ENCODE measurements at regions not wholly inside any gene's neighbourhood (a gene's known extent, or its start where the extent isn't known, plus 50 kb on each side); places are given as distances from the start of the nearest gene placed in this dataset.
"Not testable (repeated sequence)": the region's sequence is repeated elsewhere in the genome, so short reads cannot be mapped to it uniquely, and the experiment has no call there.

GRCh38 chr14:39592116-39592789 is 160.0 kb upstream of the FBXO33 start:
- Mint-ChIP-seq H3K27me3 (ENCODE audit: low read depth) (no peaks in the 10 kb centered on the region), H3K27ac (ENCODE audit: unreplicated experiment) (no peak overlapping the region), H3K4me1 (no peaks in the 10 kb centered on the region), H3K36me3 (ENCODE audit: low read depth) (no peaks in the 10 kb centered on the region), H3K9me3 (peaks cover 2% of the 10 kb centered on the region), H3K4me3 (no peak overlapping the region)
- no peak for TF ChIP-seq CTCF (conservative IDR thresholded peaks at IDR 0.05)
- DNase-seq (ENCODE audit: low read depth, low spot score), result no peak

GRCh38 chr14:39589882-39590281 is 157.6 kb upstream of the FBXO33 start:
- peak overlapping the region; percentile 62 for H3K27ac Mint-ChIP-seq (ENCODE audit: unreplicated experiment)
- H3K9me3 Mint-ChIP-seq; H3K36me3 Mint-ChIP-seq (ENCODE audit: low read depth); H3K27me3 Mint-ChIP-seq (ENCODE audit: low read depth); H3K4me3 Mint-ChIP-seq; DNase-seq (ENCODE audit: low read depth, low spot score); H3K4me1 Mint-ChIP-seq: not testable (repeated sequence)

- no peaks in the 10 kb centered on the region for H3K9me3 Mint-ChIP-seq
- no peaks in the 10 kb centered on the region for H3K36me3 Mint-ChIP-seq (ENCODE audit: low read depth)
- no peak for TF ChIP-seq CTCF (conservative IDR thresholded peaks at IDR 0.05)
- no peak for DNase-seq (ENCODE audit: low read depth, low spot score)
- no peak overlapping the region for H3K27ac Mint-ChIP-seq (ENCODE audit: unreplicated experiment)
- no peaks in the 10 kb centered on the region for H3K4me1 Mint-ChIP-seq
- no peak overlapping the region for H3K4me3 Mint-ChIP-seq
- no peaks in the 10 kb centered on the region for H3K27me3 Mint-ChIP-seq (ENCODE audit: low read depth)
Measured at GRCh38 chr14:39582028-39582654, 149.9 kb upstream of the FBXO33 start.

GRCh38 chr14:39581474-39581873 is 149.2 kb upstream of the FBXO33 start:
- Mint-ChIP-seq H3K4me1 (no peaks in the 10 kb centered on the region), H3K27me3 (ENCODE audit: low read depth) (no peaks in the 10 kb centered on the region), H3K36me3 (ENCODE audit: low read depth) (no peaks in the 10 kb centered on the region), H3K27ac (ENCODE audit: unreplicated experiment) (no peak overlapping the region), H3K4me3 (no peak overlapping the region), H3K9me3 (no peaks in the 10 kb centered on the region)
- no peak for DNase-seq (ENCODE audit: low read depth, low spot score)
- TF ChIP-seq CTCF (conservative IDR thresholded peaks at IDR 0.05), result peak; percentile 55

- Mint-ChIP-seq H3K36me3 (ENCODE audit: low read depth) (no peaks in the 10 kb centered on the region), H3K9me3 (no peaks in the 10 kb centered on the region), H3K27ac (ENCODE audit: unreplicated experiment) (no peak overlapping the region), H3K4me1 (no peaks in the 10 kb centered on the region), H3K4me3 (no peak overlapping the region), H3K27me3 (ENCODE audit: low read depth) (no peaks in the 10 kb centered on the region)
- no peak for DNase-seq (ENCODE audit: low read depth, low spot score)
- no peak for TF ChIP-seq CTCF (conservative IDR thresholded peaks at IDR 0.05)
Measured at GRCh38 chr14:39580696-39581095, 148.5 kb upstream of the FBXO33 start.

- Mint-ChIP-seq H3K27ac (ENCODE audit: unreplicated experiment) (no peak overlapping the region), H3K4me3 (no peak overlapping the region)
Measured at GRCh38 chr14:39576736-39577135, 144.5 kb upstream of the FBXO33 start.

More at GRCh38 chr14:39576736-39577135, 144.5 kb upstream of the FBXO33 start:
- no peak for DNase-seq (ENCODE audit: low read depth, low spot score)
- Mint-ChIP-seq H3K27me3 (ENCODE audit: low read depth) (no peaks in the 10 kb centered on the region), H3K36me3 (ENCODE audit: low read depth) (no peaks in the 10 kb centered on the region), H3K9me3 (peaks cover 4% of the 10 kb centered on the region), H3K4me1 (no peaks in the 10 kb centered on the region)
- no peak for TF ChIP-seq CTCF (conservative IDR thresholded peaks at IDR 0.05)

All from neural crest cell (in vitro differentiated cells).